ENCODE measurements at regions not wholly inside any gene's neighbourhood (a gene's known extent, or its start where the extent isn't known, plus 50 kb on each side); places are given as distances from the start of the nearest gene placed in this dataset.

DNA sequence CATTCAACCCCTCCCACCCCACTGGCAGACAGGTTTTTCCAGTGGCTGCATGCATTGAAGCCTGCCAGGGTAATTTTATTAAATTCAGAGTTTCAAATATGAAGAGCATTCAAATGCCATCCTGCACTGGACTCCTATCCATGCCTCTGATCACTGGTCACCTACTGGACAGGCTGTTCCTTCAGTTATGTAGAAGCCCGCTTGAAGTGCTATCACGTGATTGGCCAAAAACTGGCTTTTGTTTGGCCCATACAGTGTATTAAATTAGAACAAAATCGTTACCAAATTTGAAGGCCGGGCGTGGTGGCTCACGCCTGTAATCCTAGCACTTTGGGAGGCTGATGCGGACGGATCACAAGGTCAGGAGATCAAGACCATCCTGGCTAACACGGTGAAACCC lies 464.1 kb downstream of the TSN start:
- TF ChIP-seq POLR2A (IDR thresholded peaks at IDR 0.05; ENCODE audit: low read depth, low read length) = no peak
- TF ChIP-seq TAF1 (IDR thresholded peaks at IDR 0.05; ENCODE audit: borderline replicate concordance, low read depth, low read length) = no peak
- no peak for TF ChIP-seq POLR2AphosphoS5 (IDR thresholded peaks at IDR 0.05; ENCODE audit: low read depth, low read length)
